Body of pancreas (tissue), 4 donors: ENCODE measurements at regions not wholly inside any gene's neighbourhood (a gene's known extent, or its start where the extent isn't known, plus 50 kb on each side); places are given as distances from the start of the nearest gene placed in this dataset.

ENCODE experiments used
- ATAC-seq: fragments of 150-250 bp; one replicate; pipeline ENCODE4 v1.9.1; 2016
- DNase-seq, 4 donors: peaks; one replicate each; pipeline ENCODE4 v3.0.0-alpha.2; 2019
- H3K27ac ChIP-seq, 4 donors: fragments of 200-600 bp; sonication (generic); 1 replicate in 3 of 4; 2 replicates in 1 of 4; pipeline versions ENCODE4 v1.5.1 to v1.6.1; 2016 to 2019; ENCODE audit warnings: mild to moderate bottlenecking in 1 of 4, mixed read lengths in 1 of 4, moderate library complexity in 1 of 4
- H3K27me3 ChIP-seq, 2 donors: fragments of 200-600 bp; sonication (generic); one replicate each; pipeline ENCODE4 v1.6.0; 2016; ENCODE audit warnings: mild to moderate bottlenecking in 1 of 2
- H3K36me3 ChIP-seq, 2 donors: fragments of 200-600 bp; sonication (generic); replicated peaks in 1 of 2; 2 replicates each; pipeline ENCODE4 v1.5.1; 2016; ENCODE audit warnings: low read depth in 2 of 2; ENCODE audit not compliant: insufficient read depth in 1 of 2
- H3K4me1 ChIP-seq: fragments of 200-600 bp; sonication (generic); one replicate; pipeline ENCODE4 v1.6.0; 2016
- H3K4me3 ChIP-seq, 2 donors: fragments of 200-600 bp; sonication (generic); 1 replicate in 1 of 2; 2 replicates in 1 of 2; pipeline ENCODE4 v1.5.1; 2016 to 2019
- H3K9me3 ChIP-seq, 3 donors: fragments of 200-600 bp; sonication (generic); 1 replicate in 2 of 3; 2 replicates in 1 of 3; pipeline ENCODE4 v1.5.1; 2016
- POLR2A ChIP-seq, 3 donors: fragments of 450-650 bp; IDR thresholded peaks; one replicate each; pipeline ENCODE4 v1.6.1; 2016; ENCODE audit warnings: antibody characterized with exemption in 3 of 3, mild to moderate bottlenecking in 2 of 3
- WGBS, 2 donors: methylation state at CpG; one replicate each; pipeline ENCODE4 v1.1.5; 2017; 5-methylcytosine and 5-hydroxymethylcytosine counted together
- intact Hi-C: fragments of 100-400 bp; cut with DNase I; formaldehyde crosslinking; loops from one replicate; pipeline ENCODE4 v1.15.1; 2023
- TF ChIP-seq, protein P1 (sequence below), 7 experiments: fragments of 450-650 bp in 4 of 7; fragments of 200-600 bp in 3 of 7; sonication (generic) in 3 of 7; IDR thresholded peaks; one replicate each; pipeline ENCODE4 v1.5.1; 2016 to 2019; ENCODE audit warnings: antibody characterized with exemption in 7 of 7

DNA sequence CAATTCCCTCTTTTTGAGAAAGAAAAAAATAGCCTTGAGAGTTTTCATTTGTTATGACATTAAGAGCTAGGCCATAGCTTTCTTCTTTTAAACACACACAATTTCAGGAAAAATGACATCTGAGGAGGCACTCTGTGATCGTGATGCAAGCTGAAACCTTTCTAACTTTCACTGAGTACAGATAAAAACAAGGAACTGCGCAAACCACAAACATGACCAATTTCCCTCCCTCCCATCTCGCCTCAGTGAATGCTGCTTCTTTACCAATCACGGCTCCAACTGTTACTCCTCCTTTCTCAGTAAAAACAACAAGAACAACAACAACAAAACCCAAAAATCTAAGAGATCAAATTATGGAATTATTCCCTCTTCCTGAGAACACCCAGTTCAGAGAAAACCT, 626.8 kb downstream of the TLL1 start:
- no peaks in the 10 kb centered on the region for H3K9me3 ChIP-seq
- intact Hi-C loops = no loop called here
- 21 to 47% methylated on average over 4 of the region's 4 CpGs for WGBS, 2 donors
- no peaks in the 10 kb centered on the region for H3K4me1 ChIP-seq
- no peak overlapping the region for H3K4me3 ChIP-seq
- H3K27ac ChIP-seq = no peak overlapping the region
- ATAC-seq (no peak), DNase-seq (no peak)
- TF ChIP-seq POLR2A (IDR thresholded peaks at IDR 0.05) = no peak
- H3K27me3 ChIP-seq = no peaks in the 10 kb centered on the region
- H3K36me3 ChIP-seq = no peaks in the 10 kb centered on the region

DNA sequence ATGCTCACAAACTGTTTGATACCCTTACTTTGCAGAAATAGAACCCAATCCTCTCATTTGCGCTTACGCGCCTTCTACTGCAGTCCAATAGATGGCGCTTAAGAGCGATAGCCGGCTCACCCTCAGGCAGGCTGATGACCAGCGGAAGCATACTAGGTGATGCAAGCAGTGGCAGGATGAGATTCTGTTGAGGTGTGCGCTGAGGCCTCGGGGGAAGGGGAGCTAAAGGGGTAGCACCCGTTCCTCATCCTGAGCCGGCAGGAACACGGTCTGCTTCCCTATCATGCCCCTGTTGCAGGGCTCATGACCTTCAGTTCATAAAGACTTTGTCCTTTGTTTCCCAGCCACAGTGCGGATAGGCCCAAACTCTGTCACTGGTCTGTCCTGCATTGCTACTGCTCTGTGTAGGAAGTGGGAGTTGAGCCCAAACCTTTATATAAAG, 628.9 kb downstream of the TLL1 start:
- no peaks in the 10 kb centered on the region for H3K36me3 ChIP-seq
- no peak overlapping the region for H3K27ac ChIP-seq
- no peaks in the 10 kb centered on the region for H3K4me1 ChIP-seq
- H3K4me3 ChIP-seq = no peak overlapping the region
- H3K27me3 ChIP-seq = no peaks in the 10 kb centered on the region
- DNase-seq = peak; percentile 23 to 55 (median 40)
- WGBS, 2 donors = 19 to 25% methylated on average over 13 of the region's 13 CpGs
- TF ChIP-seq, protein P1, sequence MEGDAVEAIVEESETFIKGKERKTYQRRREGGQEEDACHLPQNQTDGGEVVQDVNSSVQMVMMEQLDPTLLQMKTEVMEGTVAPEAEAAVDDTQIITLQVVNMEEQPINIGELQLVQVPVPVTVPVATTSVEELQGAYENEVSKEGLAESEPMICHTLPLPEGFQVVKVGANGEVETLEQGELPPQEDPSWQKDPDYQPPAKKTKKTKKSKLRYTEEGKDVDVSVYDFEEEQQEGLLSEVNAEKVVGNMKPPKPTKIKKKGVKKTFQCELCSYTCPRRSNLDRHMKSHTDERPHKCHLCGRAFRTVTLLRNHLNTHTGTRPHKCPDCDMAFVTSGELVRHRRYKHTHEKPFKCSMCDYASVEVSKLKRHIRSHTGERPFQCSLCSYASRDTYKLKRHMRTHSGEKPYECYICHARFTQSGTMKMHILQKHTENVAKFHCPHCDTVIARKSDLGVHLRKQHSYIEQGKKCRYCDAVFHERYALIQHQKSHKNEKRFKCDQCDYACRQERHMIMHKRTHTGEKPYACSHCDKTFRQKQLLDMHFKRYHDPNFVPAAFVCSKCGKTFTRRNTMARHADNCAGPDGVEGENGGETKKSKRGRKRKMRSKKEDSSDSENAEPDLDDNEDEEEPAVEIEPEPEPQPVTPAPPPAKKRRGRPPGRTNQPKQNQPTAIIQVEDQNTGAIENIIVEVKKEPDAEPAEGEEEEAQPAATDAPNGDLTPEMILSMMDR (IDR thresholded peaks at IDR 0.05) = peak; percentile 29 to 53 (median 45)
- TF ChIP-seq POLR2A (IDR thresholded peaks at IDR 0.05) = no peak
- peak; percentile 59 for ATAC-seq
- intact Hi-C loops = no loop called here
- no peaks in the 10 kb centered on the region for H3K9me3 ChIP-seq

DNA sequence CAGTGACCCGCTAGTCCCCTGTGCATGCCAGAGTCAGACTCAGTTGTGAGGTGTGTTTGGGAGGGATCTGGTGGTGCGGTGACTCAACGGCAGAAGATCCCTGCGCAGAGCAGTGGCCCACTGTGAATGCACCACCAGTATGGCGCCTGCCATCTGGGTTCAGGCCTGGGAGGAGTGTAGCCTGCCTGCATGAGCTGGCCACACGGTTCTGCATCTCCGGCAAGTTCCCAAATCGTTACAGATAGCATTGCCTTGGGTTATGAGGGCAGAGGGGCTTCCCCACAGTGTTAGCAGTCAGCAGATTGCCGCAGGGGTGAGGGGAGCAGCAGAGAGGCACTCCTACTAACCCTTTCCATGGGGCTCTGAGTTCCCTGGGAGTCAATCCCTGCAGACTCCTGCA, 629.6 kb downstream of the TLL1 start:
- intact Hi-C loops = no loop called here
- ATAC-seq (no peak), DNase-seq (no peak)
- H3K4me3 ChIP-seq = no peak overlapping the region
- no peak for TF ChIP-seq POLR2A (IDR thresholded peaks at IDR 0.05)
- TF ChIP-seq, protein P1 (IDR thresholded peaks at IDR 0.05) = no peak
- H3K9me3 ChIP-seq = no peaks in the 10 kb centered on the region
- H3K36me3 ChIP-seq = no peaks in the 10 kb centered on the region
- H3K27ac ChIP-seq = no peak overlapping the region
- no peaks in the 10 kb centered on the region for H3K4me1 ChIP-seq
- WGBS, 2 donors = 74% methylated on average over 9 of the region's 9 CpGs
- no peaks in the 10 kb centered on the region for H3K27me3 ChIP-seq

DNA sequence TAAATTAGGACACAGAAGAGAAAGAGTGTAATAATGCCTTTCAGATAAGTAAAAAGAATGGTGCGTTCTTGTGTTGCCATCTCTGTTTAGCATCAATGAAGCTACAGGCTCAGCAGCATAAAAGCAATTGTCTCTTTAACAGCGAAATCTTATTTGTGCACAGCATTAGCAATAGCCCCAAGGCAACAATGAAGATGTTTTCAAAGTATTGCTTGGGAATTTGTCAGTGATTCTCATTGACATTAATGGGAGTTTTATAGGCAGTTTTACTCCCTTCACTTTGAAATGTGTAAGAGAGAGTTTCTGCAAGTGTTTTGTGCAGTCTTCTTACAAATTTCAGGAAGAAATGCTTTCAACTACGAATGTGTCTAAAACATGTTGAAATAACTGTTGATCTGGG, 633.0 kb downstream of the TLL1 start:
- H3K27me3 ChIP-seq = no peaks in the 10 kb centered on the region
- H3K27ac ChIP-seq = no peak overlapping the region
- no peaks in the 10 kb centered on the region for H3K36me3 ChIP-seq
- intact Hi-C loops = no loop called here
- no peaks in the 10 kb centered on the region for H3K9me3 ChIP-seq
- ATAC-seq (no peak), DNase-seq (no peak)
- 70 to 76% methylated on average over 3 of the region's 3 CpGs for WGBS, 2 donors
- no peak for TF ChIP-seq POLR2A (IDR thresholded peaks at IDR 0.05)
- TF ChIP-seq, protein P1 (IDR thresholded peaks at IDR 0.05) = no peak
- no peak overlapping the region for H3K4me3 ChIP-seq
- H3K4me1 ChIP-seq = no peaks in the 10 kb centered on the region

DNA sequence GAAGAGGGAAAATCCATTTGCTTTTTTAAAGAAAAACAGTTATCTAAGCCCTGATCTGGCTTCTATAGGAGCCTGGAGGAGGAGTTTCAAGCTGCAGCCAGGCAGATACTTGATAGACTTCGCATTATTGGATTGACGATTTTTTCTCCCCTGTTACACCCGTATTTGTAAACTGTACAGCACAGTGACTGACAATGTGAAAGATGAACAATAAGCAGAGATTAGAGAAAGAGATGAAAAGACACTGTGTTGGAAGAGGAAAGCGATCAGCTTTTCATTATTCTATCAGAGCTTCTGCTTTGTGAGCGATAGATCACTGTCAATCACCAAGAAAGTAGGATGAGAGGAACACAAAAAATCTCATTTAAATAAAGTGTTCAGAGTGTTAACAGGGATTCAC, 639.2 kb downstream of the TLL1 start:
- no peaks in the 10 kb centered on the region for H3K27me3 ChIP-seq
- DNase-seq (no peak), ATAC-seq (no peak)
- H3K4me3 ChIP-seq = no peak overlapping the region
- no peaks in the 10 kb centered on the region for H3K9me3 ChIP-seq
- TF ChIP-seq POLR2A (IDR thresholded peaks at IDR 0.05) = no peak
- TF ChIP-seq, protein P1 (IDR thresholded peaks at IDR 0.05) = no peak
- H3K27ac ChIP-seq = no peak overlapping the region
- WGBS, 2 donors = 65 to 71% methylated on average over 5 of the region's 5 CpGs
- no peaks in the 10 kb centered on the region for H3K36me3 ChIP-seq
- H3K4me1 ChIP-seq = no peaks in the 10 kb centered on the region
- intact Hi-C loops = no loop called here
